ENCODE measurements at regions not wholly inside any gene's neighbourhood (a gene's known extent, or its start where the extent isn't known, plus 50 kb on each side); places are given as distances from the start of the nearest gene placed in this dataset.

DNA sequence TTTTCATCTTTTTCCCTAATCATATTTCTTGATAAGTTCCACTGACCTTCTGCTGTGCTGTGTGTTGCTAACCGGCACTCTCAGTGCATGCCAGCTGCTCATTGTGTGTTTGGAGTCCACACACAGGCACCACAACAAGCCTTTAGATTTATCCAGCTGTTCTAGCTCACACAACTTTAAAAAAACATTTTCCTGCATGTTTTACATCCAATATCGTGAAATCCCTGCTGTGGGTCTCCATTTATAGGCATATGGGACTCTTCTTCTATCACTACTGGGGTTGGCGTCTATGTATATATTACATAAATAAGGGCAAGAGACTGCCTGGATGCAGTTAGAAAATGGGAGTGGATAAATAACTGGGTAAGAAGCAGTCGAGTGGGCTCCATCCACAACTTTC, 183.6 kb upstream of the ADARB2 start:
- Histone ChIP-seq H3K4me1 (ENCODE audit: control insufficient read depth, insufficient read depth, low read length) (no peaks in the 10 kb centered on the region), H3K56ac (ENCODE audit: extremely low read depth, insufficient read depth, low read length) (no peak overlapping the region), H2BK20ac (ENCODE audit: low read depth, low read length) (no peak overlapping the region), H2BK120ac (ENCODE audit: low read depth, low read length) (no peak overlapping the region), H3K4ac (ENCODE audit: low read depth, low read length) (no peak overlapping the region), H2AK5ac (ENCODE audit: low read depth, low read length) (no peak overlapping the region), H3K4me3 (ENCODE audit: insufficient read depth, low read depth, low read length) (no peak overlapping the region), H2AK9ac (replicated peaks; ENCODE audit: low read depth, low read length, poor library complexity) (no peak overlapping the region), H3K9me1 (ENCODE audit: insufficient read depth, low read length) (no peaks in the 10 kb centered on the region), H3K79me1 (ENCODE audit: low read depth in 1 of 2, low read length in 2 of 2) (no peaks in the 10 kb centered on the region), H3K9ac (ENCODE audit: low read depth, low read length) (no peak overlapping the region), H3K4me2 (ENCODE audit: low read depth, low read length) (no peak overlapping the region), H3K9me3 (ENCODE audit: control insufficient read depth, insufficient read depth, low read length) (peaks cover 11% of the 10 kb centered on the region), H2BK5ac (ENCODE audit: low read depth, low read length, poor library complexity, severe bottlenecking) (no peak overlapping the region), H3K27me3 (ENCODE audit: control insufficient read depth, insufficient read depth, low read length) (no peaks in the 10 kb centered on the region), H4K20me1 (ENCODE audit: insufficient read depth, low read length) (no peaks in the 10 kb centered on the region), H2BK15ac (ENCODE audit: low read depth, low read length) (no peak overlapping the region), H4K91ac (ENCODE audit: insufficient read depth, low read depth, low read length) (no peak overlapping the region), H4K5ac (ENCODE audit: low read depth, low read length) (no peak overlapping the region), H3K14ac (replicated peaks; ENCODE audit: low read depth, low read length) (no peak overlapping the region), H4K8ac (ENCODE audit: low read depth in 2 of 2, low read length in 2 of 2) (no peak overlapping the region), H3K23ac (ENCODE audit: low read depth, low read length) (no peak overlapping the region), H3K27ac (ENCODE audit: insufficient read depth, low read length) (no peak overlapping the region), H2AFZ (replicated peaks; ENCODE audit: low read length, poor library complexity) (no peak overlapping the region), H3K36me3 (ENCODE audit: control insufficient read depth, insufficient read depth, low read length) (no peaks in the 10 kb centered on the region), H3K18ac (ENCODE audit: low read depth, low read length) (no peak overlapping the region)
- in situ Hi-C loops (cut with MboI; ENCODE audit: low sequenced_read_pairs) = no loop called here
- CTCF ChIA-PET = no interaction called here
- WGBS, 2 experiments (ENCODE audit: extremely low coverage in 2 of 2, insufficient read length in 1 of 2) = 0% methylated on average over 1 of the region's 4 CpGs; no CpG with 5 or more reads in 1 of the 2 experiments
- POLR2A ChIA-PET (ENCODE audit: unreplicated experiment) = no interaction called here
- ATAC-seq (ENCODE audit: low read depth) = no peak
- intact Hi-C loops (cut with micrococcal nuclease) = no loop called here
- TF ChIP-seq CEBPB (IDR thresholded peaks at IDR 0.05; ENCODE audit: low read depth, low read length) (no peak), MAFK (IDR thresholded peaks at IDR 0.05; ENCODE audit: low read depth, low read length) (no peak), RFX5 (IDR thresholded peaks at IDR 0.05; ENCODE audit: low read depth, low read length) (no peak), POLR2A (IDR thresholded peaks at IDR 0.05; ENCODE audit: low read depth, low read length) (no peak), CHD1 (IDR thresholded peaks at IDR 0.05; ENCODE audit: low read depth, low read length) (no peak), RCOR1 (IDR thresholded peaks at IDR 0.05; ENCODE audit: insufficient replicate concordance, low read length) (no peak), FOS (IDR thresholded peaks at IDR 0.05; ENCODE audit: low read depth, low read length) (no peak), MXI1 (IDR thresholded peaks at IDR 0.05; ENCODE audit: borderline replicate concordance, low read depth, low read length) (no peak), BHLHE40 (IDR thresholded peaks at IDR 0.05; ENCODE audit: low read depth, low read length) (no peak), SMC3 (IDR thresholded peaks at IDR 0.05; ENCODE audit: low read depth, low read length) (no peak), MAZ (IDR thresholded peaks at IDR 0.05; ENCODE audit: borderline replicate concordance, low read depth, low read length) (no peak), NFE2L2 (IDR thresholded peaks at IDR 0.05; ENCODE audit: low read depth, low read length) (no peak), RAD21 (IDR thresholded peaks at IDR 0.05; ENCODE audit: low read length) (no peak)
- TF ChIP-seq, protein P1, sequence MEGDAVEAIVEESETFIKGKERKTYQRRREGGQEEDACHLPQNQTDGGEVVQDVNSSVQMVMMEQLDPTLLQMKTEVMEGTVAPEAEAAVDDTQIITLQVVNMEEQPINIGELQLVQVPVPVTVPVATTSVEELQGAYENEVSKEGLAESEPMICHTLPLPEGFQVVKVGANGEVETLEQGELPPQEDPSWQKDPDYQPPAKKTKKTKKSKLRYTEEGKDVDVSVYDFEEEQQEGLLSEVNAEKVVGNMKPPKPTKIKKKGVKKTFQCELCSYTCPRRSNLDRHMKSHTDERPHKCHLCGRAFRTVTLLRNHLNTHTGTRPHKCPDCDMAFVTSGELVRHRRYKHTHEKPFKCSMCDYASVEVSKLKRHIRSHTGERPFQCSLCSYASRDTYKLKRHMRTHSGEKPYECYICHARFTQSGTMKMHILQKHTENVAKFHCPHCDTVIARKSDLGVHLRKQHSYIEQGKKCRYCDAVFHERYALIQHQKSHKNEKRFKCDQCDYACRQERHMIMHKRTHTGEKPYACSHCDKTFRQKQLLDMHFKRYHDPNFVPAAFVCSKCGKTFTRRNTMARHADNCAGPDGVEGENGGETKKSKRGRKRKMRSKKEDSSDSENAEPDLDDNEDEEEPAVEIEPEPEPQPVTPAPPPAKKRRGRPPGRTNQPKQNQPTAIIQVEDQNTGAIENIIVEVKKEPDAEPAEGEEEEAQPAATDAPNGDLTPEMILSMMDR (conservative IDR thresholded peaks at IDR 0.05; ENCODE audit: low read depth, low read length) = no peak
- TF ChIP-seq, protein P2, sequence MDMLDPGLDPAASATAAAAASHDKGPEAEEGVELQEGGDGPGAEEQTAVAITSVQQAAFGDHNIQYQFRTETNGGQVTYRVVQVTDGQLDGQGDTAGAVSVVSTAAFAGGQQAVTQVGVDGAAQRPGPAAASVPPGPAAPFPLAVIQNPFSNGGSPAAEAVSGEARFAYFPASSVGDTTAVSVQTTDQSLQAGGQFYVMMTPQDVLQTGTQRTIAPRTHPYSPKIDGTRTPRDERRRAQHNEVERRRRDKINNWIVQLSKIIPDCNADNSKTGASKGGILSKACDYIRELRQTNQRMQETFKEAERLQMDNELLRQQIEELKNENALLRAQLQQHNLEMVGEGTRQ (IDR thresholded peaks at IDR 0.05; ENCODE audit: low read depth, low read length) = no peak
- TF ChIP-seq, protein P3, sequence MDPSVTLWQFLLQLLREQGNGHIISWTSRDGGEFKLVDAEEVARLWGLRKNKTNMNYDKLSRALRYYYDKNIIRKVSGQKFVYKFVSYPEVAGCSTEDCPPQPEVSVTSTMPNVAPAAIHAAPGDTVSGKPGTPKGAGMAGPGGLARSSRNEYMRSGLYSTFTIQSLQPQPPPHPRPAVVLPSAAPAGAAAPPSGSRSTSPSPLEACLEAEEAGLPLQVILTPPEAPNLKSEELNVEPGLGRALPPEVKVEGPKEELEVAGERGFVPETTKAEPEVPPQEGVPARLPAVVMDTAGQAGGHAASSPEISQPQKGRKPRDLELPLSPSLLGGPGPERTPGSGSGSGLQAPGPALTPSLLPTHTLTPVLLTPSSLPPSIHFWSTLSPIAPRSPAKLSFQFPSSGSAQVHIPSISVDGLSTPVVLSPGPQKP (IDR thresholded peaks at IDR 0.05; ENCODE audit: borderline replicate concordance, low read depth, low read length) = no peak
- dilution Hi-C loops (cut with HindIII; ENCODE audit: low sequenced_read_pairs, unreplicated experiment) = no loop called here
- no TSS peak for BruUV-seq (replicated peaks)
- DNase-seq = no peak
